ENCODE measurements at regions not wholly inside any gene's neighbourhood (a gene's known extent, or its start where the extent isn't known, plus 50 kb on each side); places are given as distances from the start of the nearest gene placed in this dataset.

DNA sequence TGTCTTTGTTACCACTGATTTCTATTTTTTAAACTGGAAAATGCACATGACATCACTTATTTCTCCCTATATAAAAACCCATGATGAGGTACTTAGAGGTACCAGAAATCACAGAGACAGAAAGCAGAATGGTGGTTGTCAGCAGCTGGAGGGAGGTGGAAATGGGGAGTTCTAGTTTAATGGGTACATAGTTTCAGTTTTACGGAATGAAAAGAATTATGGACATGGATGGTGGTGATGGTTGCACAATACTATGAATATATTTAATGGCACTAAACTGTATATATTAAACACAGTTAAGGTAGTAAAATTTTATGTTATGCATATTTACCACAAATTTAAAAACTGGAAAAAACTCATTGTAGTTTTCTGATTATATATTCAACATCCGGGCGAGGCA is 50.5 kb upstream of the CPEB4 start:
- TF ChIP-seq, protein P1, sequence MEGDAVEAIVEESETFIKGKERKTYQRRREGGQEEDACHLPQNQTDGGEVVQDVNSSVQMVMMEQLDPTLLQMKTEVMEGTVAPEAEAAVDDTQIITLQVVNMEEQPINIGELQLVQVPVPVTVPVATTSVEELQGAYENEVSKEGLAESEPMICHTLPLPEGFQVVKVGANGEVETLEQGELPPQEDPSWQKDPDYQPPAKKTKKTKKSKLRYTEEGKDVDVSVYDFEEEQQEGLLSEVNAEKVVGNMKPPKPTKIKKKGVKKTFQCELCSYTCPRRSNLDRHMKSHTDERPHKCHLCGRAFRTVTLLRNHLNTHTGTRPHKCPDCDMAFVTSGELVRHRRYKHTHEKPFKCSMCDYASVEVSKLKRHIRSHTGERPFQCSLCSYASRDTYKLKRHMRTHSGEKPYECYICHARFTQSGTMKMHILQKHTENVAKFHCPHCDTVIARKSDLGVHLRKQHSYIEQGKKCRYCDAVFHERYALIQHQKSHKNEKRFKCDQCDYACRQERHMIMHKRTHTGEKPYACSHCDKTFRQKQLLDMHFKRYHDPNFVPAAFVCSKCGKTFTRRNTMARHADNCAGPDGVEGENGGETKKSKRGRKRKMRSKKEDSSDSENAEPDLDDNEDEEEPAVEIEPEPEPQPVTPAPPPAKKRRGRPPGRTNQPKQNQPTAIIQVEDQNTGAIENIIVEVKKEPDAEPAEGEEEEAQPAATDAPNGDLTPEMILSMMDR (IDR thresholded peaks at IDR 0.05), result no peak
- TF ChIP-seq POLR2A (IDR thresholded peaks at IDR 0.05), result no peak
- TF ChIP-seq EP300 (IDR thresholded peaks at IDR 0.05), result no peak
